Vagina (tissue), 2 donors: ENCODE measurements at regions not wholly inside any gene's neighbourhood (a gene's known extent, or its start where the extent isn't known, plus 50 kb on each side); places are given as distances from the start of the nearest gene placed in this dataset.

Experiments used
- POLR2A ChIP-seq, 2 donors: fragments of 450-650 bp; IDR thresholded peaks; one replicate each; pipeline ENCODE4 v1.6.1; 2017; ENCODE audit warnings: antibody characterized with exemption in 2 of 2, mild to moderate bottlenecking in 2 of 2, moderate library complexity in 2 of 2
- TF ChIP-seq, protein P1 (sequence below), 3 experiments: fragments of 450-650 bp in 2 of 3; fragments of 200-600 bp in 1 of 3; sonication (generic) in 1 of 3; IDR thresholded peaks; one replicate each; pipeline ENCODE4 v1.5.1; 2017 to 2019; ENCODE audit warnings: antibody characterized with exemption in 3 of 3, mild to moderate bottlenecking in 2 of 3, moderate library complexity in 2 of 3

DNA sequence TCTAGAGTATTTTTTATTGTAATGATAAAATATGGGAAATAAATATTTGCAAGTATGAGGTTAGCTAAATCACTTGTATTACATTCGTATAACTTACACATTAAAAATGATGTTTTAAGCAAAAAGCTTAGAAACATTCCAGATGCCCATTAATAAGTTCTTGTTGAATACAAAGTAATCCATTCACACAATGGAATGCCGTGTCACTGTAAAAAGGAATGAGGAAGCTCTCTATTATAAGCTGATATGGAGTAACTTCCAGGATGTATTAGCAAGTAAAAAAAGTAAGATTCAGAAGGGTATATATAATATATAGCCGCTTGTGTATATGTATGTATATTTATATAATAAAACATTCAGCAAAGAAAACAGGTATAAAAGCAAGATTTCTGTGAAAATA lies 412.8 kb upstream of the MTPN start:
- no peak for TF ChIP-seq POLR2A (IDR thresholded peaks at IDR 0.05)
- TF ChIP-seq, protein P1, sequence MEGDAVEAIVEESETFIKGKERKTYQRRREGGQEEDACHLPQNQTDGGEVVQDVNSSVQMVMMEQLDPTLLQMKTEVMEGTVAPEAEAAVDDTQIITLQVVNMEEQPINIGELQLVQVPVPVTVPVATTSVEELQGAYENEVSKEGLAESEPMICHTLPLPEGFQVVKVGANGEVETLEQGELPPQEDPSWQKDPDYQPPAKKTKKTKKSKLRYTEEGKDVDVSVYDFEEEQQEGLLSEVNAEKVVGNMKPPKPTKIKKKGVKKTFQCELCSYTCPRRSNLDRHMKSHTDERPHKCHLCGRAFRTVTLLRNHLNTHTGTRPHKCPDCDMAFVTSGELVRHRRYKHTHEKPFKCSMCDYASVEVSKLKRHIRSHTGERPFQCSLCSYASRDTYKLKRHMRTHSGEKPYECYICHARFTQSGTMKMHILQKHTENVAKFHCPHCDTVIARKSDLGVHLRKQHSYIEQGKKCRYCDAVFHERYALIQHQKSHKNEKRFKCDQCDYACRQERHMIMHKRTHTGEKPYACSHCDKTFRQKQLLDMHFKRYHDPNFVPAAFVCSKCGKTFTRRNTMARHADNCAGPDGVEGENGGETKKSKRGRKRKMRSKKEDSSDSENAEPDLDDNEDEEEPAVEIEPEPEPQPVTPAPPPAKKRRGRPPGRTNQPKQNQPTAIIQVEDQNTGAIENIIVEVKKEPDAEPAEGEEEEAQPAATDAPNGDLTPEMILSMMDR (IDR thresholded peaks at IDR 0.05) = no peak
